Osteoblast (primary cell): ENCODE measurements at regions not wholly inside any gene's neighbourhood (a gene's known extent, or its start where the extent isn't known, plus 50 kb on each side); places are given as distances from the start of the nearest gene placed in this dataset.

Source experiments
- DNase-seq: peaks from one replicate; pipeline ENCODE4 v3.0.0; 2011; ENCODE audit warnings: low spot score, mixed read lengths; ENCODE audit not compliant: insufficient read length; ENCODE audit errors: missing footprints
- H2AFZ ChIP-seq: 2 replicates; pipeline ENCODE4 v1.6.0; 2011; ENCODE audit warnings: mild to moderate bottlenecking, low read length
- H3K27ac ChIP-seq: 2 replicates; pipeline ENCODE4 v1.5.1; 2011; ENCODE audit warnings: mild to moderate bottlenecking, low read depth, low read length, moderate library complexity
- H3K27me3 ChIP-seq: 2 replicates; pipeline ENCODE4 v1.6.0; 2012; ENCODE audit warnings: mild to moderate bottlenecking, control low read depth, inconsistent platforms, low read length, moderate library complexity; ENCODE audit not compliant: insufficient read depth
- H3K36me3 ChIP-seq: 2 replicates; pipeline ENCODE4 v1.5.1; 2011; ENCODE audit warnings: mild to moderate bottlenecking, low read length, control low read depth, moderate library complexity; ENCODE audit not compliant: insufficient read depth
- H3K4me1 ChIP-seq: 2 replicates; pipeline ENCODE4 v1.5.1; 2011; ENCODE audit warnings: mild to moderate bottlenecking, low read length, control low read depth, moderate library complexity; ENCODE audit not compliant: insufficient read depth
- H3K4me2 ChIP-seq: 2 replicates; pipeline ENCODE4 v1.6.0; 2011; ENCODE audit warnings: mild to moderate bottlenecking, low read length; ENCODE audit not compliant: insufficient read depth
- H3K4me3 ChIP-seq: fragments of 200-600 bp; sonication (generic); 3 replicates; pipeline ENCODE4 v1.5.1; 2012; ENCODE audit warnings: mild to moderate bottlenecking, low read length, inconsistent platforms; ENCODE audit not compliant: insufficient read depth
- H3K79me2 ChIP-seq: 2 replicates; pipeline ENCODE4 v1.6.0; 2012; ENCODE audit warnings: mild to moderate bottlenecking, low read length, control low read depth, inconsistent platforms; ENCODE audit not compliant: insufficient read depth
- H3K9me3 ChIP-seq: 2 replicates; pipeline ENCODE4 v1.5.1; 2011; ENCODE audit warnings: low read depth, low read length, control low read depth
- H4K20me1 ChIP-seq: 2 replicates; pipeline ENCODE4 v1.6.0; 2012; ENCODE audit warnings: mild to moderate bottlenecking, low read length, control low read depth; ENCODE audit not compliant: insufficient read depth
- CTCF ChIP-seq: IDR thresholded peaks from 2 replicates; pipeline ENCODE4 v1.5.1; 2011; ENCODE audit warnings: mild to moderate bottlenecking, low read depth, low read length, moderate library complexity; ENCODE audit errors: extremely low read depth

- no peaks in the 10 kb centered on the region for H3K79me2 ChIP-seq
- H3K4me1 ChIP-seq = no peaks in the 10 kb centered on the region
- DNase-seq = no peak
- H3K36me3 ChIP-seq = no peaks in the 10 kb centered on the region
- no peak for TF ChIP-seq CTCF
- no peak overlapping the region for H2AFZ ChIP-seq
- no peak overlapping the region for H3K4me2 ChIP-seq
- no peak overlapping the region for H3K27ac ChIP-seq
- peaks cover 23% of the 10 kb centered on the region for H3K27me3 ChIP-seq
- H3K9me3 ChIP-seq = no peaks in the 10 kb centered on the region
- no peak overlapping the region for H3K4me3 ChIP-seq
- H4K20me1 ChIP-seq = no peaks in the 10 kb centered on the region
These were observed 236.7 kb downstream of the ENGASE start for GRCh38 chr17:79311373-79311772.

GRCh38 chr17:79306424-79307318 is 232.0 kb downstream of the ENGASE start:
- H3K9me3 ChIP-seq = no peaks in the 10 kb centered on the region
- H3K4me3 ChIP-seq = no peak overlapping the region
- no peak for TF ChIP-seq CTCF
- H2AFZ ChIP-seq = no peak overlapping the region
- H3K36me3 ChIP-seq = no peaks in the 10 kb centered on the region
- DNase-seq = no peak
- H3K27me3 ChIP-seq = peaks cover 15% of the 10 kb centered on the region
- no peak overlapping the region for H3K4me2 ChIP-seq
- no peak overlapping the region for H3K27ac ChIP-seq
- no peaks in the 10 kb centered on the region for H3K79me2 ChIP-seq
- no peaks in the 10 kb centered on the region for H3K4me1 ChIP-seq
- no peaks in the 10 kb centered on the region for H4K20me1 ChIP-seq

- H3K4me3 ChIP-seq = no peak overlapping the region
- DNase-seq = no peak
- H3K27ac ChIP-seq = no peak overlapping the region
- H3K79me2 ChIP-seq = no peaks in the 10 kb centered on the region
- H3K9me3 ChIP-seq = no peaks in the 10 kb centered on the region
- TF ChIP-seq CTCF = no peak
- H2AFZ ChIP-seq = no peak overlapping the region
- no peaks in the 10 kb centered on the region for H3K36me3 ChIP-seq
- no peaks in the 10 kb centered on the region for H3K4me1 ChIP-seq
- no peak overlapping the region for H3K4me2 ChIP-seq
- peaks cover 15% of the 10 kb centered on the region for H3K27me3 ChIP-seq
- H4K20me1 ChIP-seq = no peaks in the 10 kb centered on the region
These were observed 231.3 kb downstream of the ENGASE start for GRCh38 chr17:79305768-79306423.

GRCh38 chr17:79305376-79305767 is 230.7 kb downstream of the ENGASE start:
- H3K4me1 ChIP-seq = no peaks in the 10 kb centered on the region
- H2AFZ ChIP-seq = no peak overlapping the region

More at GRCh38 chr17:79305376-79305767, 230.7 kb downstream of the ENGASE start:
- H3K27me3 ChIP-seq = peaks cover 15% of the 10 kb centered on the region
- H3K27ac ChIP-seq = no peak overlapping the region
- no peak overlapping the region for H3K4me2 ChIP-seq
- TF ChIP-seq CTCF = no peak
- no peak for DNase-seq
- no peaks in the 10 kb centered on the region for H3K79me2 ChIP-seq
- no peaks in the 10 kb centered on the region for H4K20me1 ChIP-seq
- H3K9me3 ChIP-seq = no peaks in the 10 kb centered on the region
- H3K36me3 ChIP-seq = no peaks in the 10 kb centered on the region
- H3K4me3 ChIP-seq = no peak overlapping the region
